DND-41 (cell line): ENCODE measurements at regions not wholly inside any gene's neighbourhood (a gene's known extent, or its start where the extent isn't known, plus 50 kb on each side); places are given as distances from the start of the nearest gene placed in this dataset.
A peak's percentile ranks its signal among the peaks of the same experiment; 100 is the strongest.

Experiments used
- CTCF ChIP-seq: IDR thresholded peaks from 2 replicates; pipeline ENCODE4 v1.5.1; 2012; ENCODE audit warnings: borderline replicate concordance, low read length, moderate library complexity, mild to moderate bottlenecking; ENCODE audit not compliant: poor library complexity, severe bottlenecking; ENCODE audit errors: extremely low read depth
- EZH2 ChIP-seq: IDR thresholded peaks from 3 replicates; pipeline ENCODE4 v1.6.1; 2012; ENCODE audit warnings: borderline replicate concordance, low read depth, mild to moderate bottlenecking, moderate library complexity, low read length, inconsistent platforms; ENCODE audit not compliant: severe bottlenecking

- TF ChIP-seq EZH2, result no peak
- TF ChIP-seq CTCF, result peak; percentile 14
Measured at GRCh38 chr6:112618849-112619248, 271.7 kb downstream of the RFPL4B start.
